Spinal cord (tissue), 9 donors: ENCODE measurements at regions not wholly inside any gene's neighbourhood (a gene's known extent, or its start where the extent isn't known, plus 50 kb on each side); places are given as distances from the start of the nearest gene placed in this dataset.

Experiments
- DNase-seq, 6 donors: peaks; one replicate each; pipeline versions ENCODE4 v3.0.0 to v3.0.0-alpha.2; 2013 to 2015; ENCODE audit warnings: low spot score in 6 of 6, low read depth in 4 of 6
- H3K27ac ChIP-seq: one replicate; pipeline ENCODE4 v1.5.1; 2013; ENCODE audit warnings: low read depth, low read length, control low read depth
- H3K27me3 ChIP-seq: one replicate; pipeline ENCODE4 v1.6.1; 2013; ENCODE audit warnings: low read length; ENCODE audit not compliant: control insufficient read depth, insufficient read depth
- H3K36me3 ChIP-seq: one replicate; pipeline ENCODE4 v1.6.1; 2013; ENCODE audit warnings: low read length; ENCODE audit not compliant: control insufficient read depth, insufficient read depth
- H3K4me1 ChIP-seq: one replicate; pipeline ENCODE4 v1.6.1; 2013; ENCODE audit warnings: low read length; ENCODE audit not compliant: control insufficient read depth, insufficient read depth
- H3K4me3 ChIP-seq: one replicate; pipeline ENCODE4 v1.5.1; 2013; ENCODE audit warnings: low read depth, low read length, control low read depth
- H3K9me3 ChIP-seq: one replicate; pipeline ENCODE4 v1.6.1; 2013; ENCODE audit warnings: low read length; ENCODE audit not compliant: control insufficient read depth, insufficient read depth
- WGBS: methylation state at CpG from one replicate; pipeline ENCODE4 v1.1.5; 2013; ENCODE audit warnings: missing lambda C conversion rate; ENCODE audit not compliant: insufficient coverage; 5-methylcytosine and 5-hydroxymethylcytosine counted together
- donor health status: healthy.

DNA sequence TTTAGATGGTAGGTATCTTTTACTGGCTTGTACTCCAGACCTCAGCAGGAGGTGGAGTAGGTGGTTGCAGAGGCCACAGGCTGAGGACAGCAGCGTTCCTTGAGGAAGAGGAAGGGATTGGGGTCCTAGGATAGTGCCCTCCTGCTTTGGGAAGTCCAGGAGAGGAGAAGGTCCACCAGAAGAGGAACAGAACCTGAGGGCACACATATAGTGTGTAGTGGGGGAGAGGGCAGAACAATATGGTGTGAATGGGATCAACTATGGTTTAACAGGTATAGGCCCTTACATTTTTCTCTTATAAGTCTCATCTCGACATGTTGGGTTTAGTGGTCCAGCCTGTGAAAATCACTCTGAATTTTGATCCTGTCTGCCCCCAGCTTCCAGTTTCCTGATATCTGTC is 229.1 kb upstream of the ZBED5 start:
- 94% methylated on average over 2 of the region's 2 CpGs for WGBS
- Histone ChIP-seq H3K4me1 (peaks cover under 1% of the 10 kb centered on the region), H3K27ac (no peak overlapping the region), H3K36me3 (no peaks in the 10 kb centered on the region), H3K27me3 (no peaks in the 10 kb centered on the region), H3K4me3 (no peak overlapping the region), H3K9me3 (no peaks in the 10 kb centered on the region)
- no peak for DNase-seq

DNA sequence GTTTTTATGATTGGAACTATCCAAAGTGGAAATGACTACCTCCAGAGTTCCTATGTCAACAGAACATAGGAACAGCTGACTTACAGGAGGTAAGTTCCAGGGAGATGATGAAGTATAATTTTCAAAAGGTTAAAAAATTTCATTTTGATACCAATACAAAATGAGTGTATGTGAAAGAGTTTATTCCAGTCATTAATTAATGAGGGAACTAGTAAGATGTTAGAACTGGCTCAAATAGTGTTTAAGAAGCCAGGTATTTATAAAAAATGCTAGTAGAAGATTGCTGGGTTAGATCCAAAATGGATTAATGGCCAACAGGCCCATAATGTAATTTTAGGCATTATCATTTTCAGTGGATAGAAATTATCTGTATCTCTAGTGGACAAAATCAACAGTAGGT is 227.7 kb upstream of the ZBED5 start:
- Histone ChIP-seq H3K36me3 (no peaks in the 10 kb centered on the region), H3K4me1 (peaks cover 4% of the 10 kb centered on the region), H3K27ac (no peak overlapping the region), H3K4me3 (no peak overlapping the region), H3K27me3 (no peaks in the 10 kb centered on the region), H3K9me3 (no peaks in the 10 kb centered on the region)
- no peak for DNase-seq

DNA sequence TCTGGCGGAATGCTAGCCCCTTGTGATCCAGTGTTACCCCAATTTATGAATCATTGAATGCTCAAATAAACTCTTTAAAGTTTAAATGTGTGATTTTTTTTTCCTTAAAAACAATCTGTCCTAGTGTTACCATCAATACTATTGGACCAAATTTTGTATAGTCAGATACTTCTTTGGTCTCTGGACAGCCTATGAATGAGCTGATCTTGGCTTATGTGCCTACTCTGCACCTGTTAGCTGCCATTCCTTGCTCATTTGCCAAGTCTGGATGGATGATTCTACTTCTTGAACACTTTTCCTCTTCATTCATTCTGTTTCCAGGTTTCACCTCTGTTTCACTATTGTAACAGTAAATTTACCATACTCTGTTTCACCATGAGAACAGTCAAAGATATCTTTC is 226.5 kb upstream of the ZBED5 start:
- H3K4me1 ChIP-seq, result peaks cover 4% of the 10 kb centered on the region
- no peaks in the 10 kb centered on the region for H3K9me3 ChIP-seq
- no peak overlapping the region for H3K27ac ChIP-seq
- no peaks in the 10 kb centered on the region for H3K27me3 ChIP-seq
- no CpG with 5 or more reads among the region's 1 CpG for WGBS
- no peak for DNase-seq
- H3K4me3 ChIP-seq, result no peak overlapping the region
- no peaks in the 10 kb centered on the region for H3K36me3 ChIP-seq

- no peak overlapping the region for H3K27ac ChIP-seq
- no peaks in the 10 kb centered on the region for H3K9me3 ChIP-seq
- whole genome bisulfite sequencing, result 100% methylated on average over 1 of the region's 2 CpGs
- H3K27me3 ChIP-seq, result no peaks in the 10 kb centered on the region
- H3K36me3 ChIP-seq, result no peaks in the 10 kb centered on the region
- peaks cover 4% of the 10 kb centered on the region for H3K4me1 ChIP-seq
- DNase-seq, result no peak
- H3K4me3 ChIP-seq, result no peak overlapping the region
Observed at GRCh38 chr11:11083441-11083840, 225.6 kb upstream of the ZBED5 start.

- Histone ChIP-seq H3K4me3 (no peak overlapping the region), H3K4me1 (peaks cover 4% of the 10 kb centered on the region), H3K27me3 (no peaks in the 10 kb centered on the region), H3K27ac (no peak overlapping the region), H3K9me3 (no peaks in the 10 kb centered on the region), H3K36me3 (no peaks in the 10 kb centered on the region)
- DNase-seq, result no peak
Observed at GRCh38 chr11:11082646-11083045, 224.8 kb upstream of the ZBED5 start.

- DNase-seq, result no peak
- WGBS, result 9% methylated on average over 3 of the region's 4 CpGs
- Histone ChIP-seq H3K4me1 (peaks cover 4% of the 10 kb centered on the region), H3K36me3 (no peaks in the 10 kb centered on the region), H3K9me3 (no peaks in the 10 kb centered on the region), H3K27me3 (no peaks in the 10 kb centered on the region), H3K4me3 (no peak overlapping the region), H3K27ac (peak overlapping the region; percentile 30)
Observed at GRCh38 chr11:11081776-11082175, 223.9 kb upstream of the ZBED5 start.

- Histone ChIP-seq H3K9me3 (no peaks in the 10 kb centered on the region), H3K27me3 (no peaks in the 10 kb centered on the region), H3K36me3 (no peaks in the 10 kb centered on the region), H3K4me1 (peaks cover 4% of the 10 kb centered on the region), H3K4me3 (no peak overlapping the region), H3K27ac (no peak overlapping the region)
- DNase-seq, result peak in 2 of 6 donors; percentile 62 to 82
- WGBS, result 25% methylated on average over 2 of the region's 4 CpGs
Observed at GRCh38 chr11:11081288-11081687, 223.4 kb upstream of the ZBED5 start.

GRCh38 chr11:11078344-11079086 is 220.7 kb upstream of the ZBED5 start:
- 97% methylated on average over 3 of the region's 4 CpGs for WGBS
- Histone ChIP-seq H3K4me3 (no peak overlapping the region), H3K27me3 (no peaks in the 10 kb centered on the region), H3K4me1 (peaks cover 4% of the 10 kb centered on the region), H3K9me3 (no peaks in the 10 kb centered on the region), H3K27ac (no peak overlapping the region), H3K36me3 (no peaks in the 10 kb centered on the region)
- no peak for DNase-seq

DNA sequence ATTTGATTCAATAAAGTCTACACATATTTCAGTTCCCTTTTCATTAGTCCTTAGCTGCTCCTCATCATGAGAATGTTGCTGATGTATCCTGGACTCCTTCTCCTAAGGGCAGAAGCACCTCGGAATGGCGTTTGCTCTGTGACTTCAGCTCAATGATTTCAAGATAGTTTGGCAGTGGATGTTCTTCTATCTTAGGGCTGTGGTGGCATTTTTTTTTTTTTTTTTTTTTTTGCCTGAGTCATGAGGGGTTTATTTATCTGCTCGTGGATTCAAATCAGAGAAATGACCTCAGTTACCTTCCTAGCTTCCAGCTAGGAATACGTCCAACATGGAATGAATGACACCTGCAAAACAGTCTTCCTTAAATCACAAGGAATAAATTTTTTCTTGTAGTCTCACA is 220.0 kb upstream of the ZBED5 start:
- no peak for DNase-seq
- H3K27me3 ChIP-seq, result no peaks in the 10 kb centered on the region

DNA sequence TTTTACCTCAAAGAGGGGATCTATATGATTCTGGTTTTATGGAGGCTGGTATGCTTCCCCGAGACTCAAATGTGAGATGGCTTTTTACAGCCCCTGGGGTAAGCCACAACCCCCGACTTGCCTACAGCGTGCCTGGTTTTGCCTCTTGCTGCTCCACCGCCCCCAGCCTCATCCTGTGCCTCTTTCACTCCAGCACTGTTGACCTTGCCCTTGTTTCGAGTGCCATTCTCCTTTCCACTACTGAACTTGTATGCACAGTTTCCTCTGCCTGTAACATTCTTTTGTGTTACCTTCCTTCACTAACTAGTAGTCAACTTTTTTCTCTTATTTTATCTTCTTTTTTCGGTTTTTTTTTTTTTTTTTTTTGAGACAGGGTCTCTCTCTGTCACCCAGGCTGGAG is 219.0 kb upstream of the ZBED5 start:
- Histone ChIP-seq H3K27ac (no peak overlapping the region), H3K9me3 (no peaks in the 10 kb centered on the region), H3K4me3 (no peak overlapping the region), H3K36me3 (no peaks in the 10 kb centered on the region), H3K27me3 (no peaks in the 10 kb centered on the region), H3K4me1 (peaks cover 2% of the 10 kb centered on the region)
- DNase-seq, result no peak
- 77% methylated on average over 6 of the region's 6 CpGs for WGBS

More for the DNA sequence above, 220.0 kb upstream of the ZBED5 start:
- H3K27ac ChIP-seq, result no peak overlapping the region
- H3K4me3 ChIP-seq, result no peak overlapping the region
- H3K36me3 ChIP-seq, result no peaks in the 10 kb centered on the region
- peaks cover 4% of the 10 kb centered on the region for H3K4me1 ChIP-seq
- 82% methylated on average over 3 of the region's 4 CpGs for WGBS
- no peaks in the 10 kb centered on the region for H3K9me3 ChIP-seq
